Upper lobe of left lung (tissue), 6 donors: ENCODE measurements at regions not wholly inside any gene's neighbourhood (a gene's known extent, or its start where the extent isn't known, plus 50 kb on each side); places are given as distances from the start of the nearest gene placed in this dataset.

ENCODE experiments used
- ATAC-seq, 2 donors: fragments of 200-7000 bp; cut with Tn5 transposase; one replicate each; pipeline ENCODE4 v1.9.1; 2022; ENCODE audit warnings: mild to moderate bottlenecking in 2 of 2, moderate library complexity in 2 of 2; ENCODE audit not compliant: low FRiP score in 2 of 2
- DNase-seq, 2 donors: peaks; one replicate each; pipeline ENCODE4 v3.0.0-alpha.2; 2019 to 2020
- H3K27ac ChIP-seq, 4 donors: fragments of 200-600 bp; sonication (generic); one replicate each; pipeline ENCODE4 v1.5.1; 2016 to 2019
- H3K27me3 ChIP-seq, 4 donors: fragments of 200-600 bp; sonication (generic); one replicate each; pipeline ENCODE4 v1.5.1; 2017 to 2019
- H3K36me3 ChIP-seq, 4 donors: fragments of 200-600 bp; sonication (generic); one replicate each; pipeline ENCODE4 v1.5.1; 2016 to 2019
- H3K4me1 ChIP-seq, 4 donors: fragments of 200-600 bp; sonication (generic); one replicate each; pipeline ENCODE4 v1.5.1; 2018 to 2019
- H3K4me3 ChIP-seq, 4 donors: fragments of 200-600 bp; sonication (generic); one replicate each; pipeline ENCODE4 v1.5.1; 2017 to 2019; ENCODE audit warnings: mild to moderate bottlenecking in 2 of 4, moderate library complexity in 1 of 4
- H3K9me3 ChIP-seq, 4 donors: fragments of 200-600 bp; sonication (generic); one replicate each; pipeline ENCODE4 v1.5.1; 2018 to 2019
- CTCF ChIP-seq, 6 experiments: fragments of 450-650 bp in 4 of 6; fragments of 200-600 bp in 2 of 6; sonication (generic) in 2 of 6; IDR thresholded peaks; one replicate each; pipeline ENCODE4 v1.5.1; 2016 to 2019; ENCODE audit warnings: antibody characterized with exemption in 6 of 6
- EP300 ChIP-seq, 4 donors: sonication (generic); formaldehyde crosslinking; IDR thresholded peaks; one replicate each; pipeline ENCODE4 v1.5.1; 2017; ENCODE audit warnings: antibody characterized with exemption in 4 of 4, control low read depth in 2 of 4
- POLR2A ChIP-seq, 4 donors: fragments of 450-650 bp; IDR thresholded peaks; one replicate each; pipeline ENCODE4 v1.5.1; 2016 to 2017; ENCODE audit warnings: antibody characterized with exemption in 4 of 4, mild to moderate bottlenecking in 2 of 4
- POLR2AphosphoS5 ChIP-seq, 2 donors: sonication (generic); formaldehyde crosslinking; IDR thresholded peaks; one replicate each; pipeline ENCODE4 v1.5.1; 2017; ENCODE audit warnings: antibody characterized with exemption in 2 of 2
- WGBS, 2 donors: methylation state at CpG; one replicate each; pipeline ENCODE4 v1.1.5; 2017 to 2018; 5-methylcytosine and 5-hydroxymethylcytosine counted together
- donor health status: DM: no; HTN: no; CAD: no; lungs with moderate emphysema.
- donor health status: DM: no; HTN: yes; CAD: no; lungs with severe emphysema.

- Histone ChIP-seq H3K27me3 (no peaks in the 10 kb centered on the region), H3K4me3 (no peak overlapping the region), H3K36me3 (no peaks in the 10 kb centered on the region), H3K27ac (no peak overlapping the region), H3K9me3 (no peaks in the 10 kb centered on the region), H3K4me1 (no peaks in the 10 kb centered on the region)
- TF ChIP-seq EP300 (IDR thresholded peaks at IDR 0.05): no peak
- TF ChIP-seq POLR2A (IDR thresholded peaks at IDR 0.05): no peak
- TF ChIP-seq CTCF (IDR thresholded peaks at IDR 0.05): no peak
- TF ChIP-seq POLR2AphosphoS5 (IDR thresholded peaks at IDR 0.05): no peak
- WGBS, 2 donors: 59 to 73% methylated on average over 4 of the region's 4 CpGs
- DNase-seq (no peak), ATAC-seq (no peak)
Observed at GRCh38 chr4:53744446-53745160, 153.3 kb upstream of the LNX1 start.

DNA sequence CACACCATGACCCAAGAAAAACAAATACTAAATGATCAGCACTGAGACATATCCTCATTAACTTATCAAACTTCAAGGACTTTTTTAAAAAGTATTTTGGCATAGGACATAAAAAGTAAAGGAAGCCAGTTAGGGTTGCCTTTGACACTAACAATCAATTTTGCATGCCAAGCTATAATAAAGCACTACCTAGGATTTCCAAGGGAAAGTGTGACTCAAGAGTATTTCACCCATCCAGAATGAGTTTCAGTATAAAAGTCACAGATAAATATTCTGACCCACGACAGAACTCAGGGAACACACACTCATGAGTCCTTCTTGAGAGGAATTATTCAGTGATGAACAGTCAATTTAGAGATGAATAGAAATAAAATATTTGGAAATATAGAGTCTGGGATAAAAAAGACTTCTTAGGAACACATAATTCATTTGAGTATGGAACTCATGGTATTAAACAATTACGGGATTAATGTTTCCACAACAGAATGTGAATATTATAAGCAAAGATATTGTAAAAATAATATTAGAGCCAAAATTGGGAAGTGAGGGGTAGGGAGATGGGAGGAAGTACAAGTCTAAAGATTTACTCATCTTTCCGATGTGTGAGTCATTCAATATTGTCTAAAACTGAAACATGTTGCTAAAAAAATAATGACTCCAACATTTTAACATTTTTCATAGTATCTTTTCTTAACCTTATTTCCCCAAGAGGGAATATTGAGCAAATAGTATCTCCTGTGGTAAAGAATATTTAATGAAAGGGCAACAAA, 143.5 kb upstream of the LNX1 start:
- peak in 1 of 2 donors; percentile 80 for ATAC-seq
- 59% methylated on average over 3 of the region's 3 CpGs for WGBS, 2 donors
- no peaks in the 10 kb centered on the region for H3K27me3 ChIP-seq
- DNase-seq: no peak
- H3K9me3 ChIP-seq: no peaks in the 10 kb centered on the region
- TF ChIP-seq POLR2AphosphoS5 (IDR thresholded peaks at IDR 0.05) (no peak), CTCF (IDR thresholded peaks at IDR 0.05) (no peak), EP300 (IDR thresholded peaks at IDR 0.05) (no peak), POLR2A (IDR thresholded peaks at IDR 0.05) (no peak)
- H3K36me3 ChIP-seq: no peaks in the 10 kb centered on the region
- H3K4me3 ChIP-seq: no peak overlapping the region
- no peak overlapping the region for H3K27ac ChIP-seq
- H3K4me1 ChIP-seq: peaks cover 0 to 4% (median 2%) of the 10 kb centered on the region in 4 donors

GRCh38 chr4:53734182-53734581, 142.9 kb upstream of the LNX1 start:
- Histone ChIP-seq H3K27ac (no peak overlapping the region), H3K27me3 (no peaks in the 10 kb centered on the region), H3K36me3 (no peaks in the 10 kb centered on the region), H3K9me3 (no peaks in the 10 kb centered on the region), H3K4me1 (peaks cover 0 to 4% (median 2%) of the 10 kb centered on the region in 4 donors), H3K4me3 (no peak overlapping the region)
- no peak for DNase-seq
- whole genome bisulfite sequencing, 2 donors: 75 to 77% methylated on average over 8 of the region's 8 CpGs
- ATAC-seq: no peak
- TF ChIP-seq EP300 (IDR thresholded peaks at IDR 0.05): no peak
- no peak for TF ChIP-seq POLR2A (IDR thresholded peaks at IDR 0.05)
- no peak for TF ChIP-seq POLR2AphosphoS5 (IDR thresholded peaks at IDR 0.05)
- no peak for TF ChIP-seq CTCF (IDR thresholded peaks at IDR 0.05)

- Histone ChIP-seq H3K4me1 (peaks cover 0 to 4% (median 2%) of the 10 kb centered on the region in 4 donors), H3K27me3 (no peaks in the 10 kb centered on the region), H3K9me3 (no peaks in the 10 kb centered on the region), H3K36me3 (no peaks in the 10 kb centered on the region), H3K4me3 (no peak overlapping the region), H3K27ac (no peak overlapping the region)
- WGBS, 2 donors: 46 to 50% methylated on average over 1 of the region's 1 CpG
- DNase-seq (no peak), ATAC-seq (no peak)
- TF ChIP-seq POLR2AphosphoS5 (IDR thresholded peaks at IDR 0.05) (no peak), POLR2A (IDR thresholded peaks at IDR 0.05) (no peak), CTCF (IDR thresholded peaks at IDR 0.05) (no peak), EP300 (IDR thresholded peaks at IDR 0.05) (no peak)
Observed at GRCh38 chr4:53732661-53733060, 141.4 kb upstream of the LNX1 start.
